HepG2 (cell line): ENCODE measurements at regions not wholly inside any gene's neighbourhood (a gene's known extent, or its start where the extent isn't known, plus 50 kb on each side); places are given as distances from the start of the nearest gene placed in this dataset.

Experiments
- ATAC-seq: fragments of 200-7000 bp; cut with Tn5 transposase; 3 replicates; pipeline ENCODE4 v1.9.1; 2020; ENCODE audit warnings: mild to moderate bottlenecking, moderate library complexity
- BruUV-seq: library from RNA; stranded (reverse); fragments of 400-500 nt; replicated peaks from 2 replicates; lab custom pipeline; 2021; lab: Mats Ljungman, UMichigan
- CTCF ChIA-PET: fragments of 300-600 bp; formaldehyde crosslinking; extraction: SDS; loops from one replicate; lab custom pipeline; 2021; ENCODE audit warnings: low total read pairs, inconsistent platforms, low intra/inter-chr PET ratio; lab: Yijun Ruan, JAX
- POLR2A ChIA-PET: fragments of 350-600 bp; sonication (Branson Sonifier 250); formaldehyde crosslinking; loops from one replicate; lab custom pipeline; 2020; ENCODE audit warnings: antibody characterized with exemption, inconsistent platforms; lab: Yijun Ruan, JAX
- DNase-seq: peaks from one replicate; pipeline ENCODE4 v3.0.0-alpha.2; 2015; ENCODE audit warnings: low spot score
- FAIRE-seq: peaks from 3 replicates; lab custom pipeline; 2011; peaks lifted over from hg19 to GRCh38; lab: Jason Lieb, UNC
- H2AFZ ChIP-seq: one replicate; pipeline ENCODE4 v1.6.1; 2011; ENCODE audit warnings: low read length, inconsistent platforms
- H3K27ac ChIP-seq: fragments of 300-600 bp; 3 replicates; pipeline ENCODE4 v1.8.0; 2011; ENCODE audit warnings: mixed run types, mild to moderate bottlenecking, mixed read lengths, low read length, inconsistent platforms; ENCODE audit not compliant: insufficient read depth; ENCODE audit errors: extremely low read length
- H3K27me3 ChIP-seq, 2 experiments: fragments of 200-600 bp in 1 of 2; 2 replicates in 1 of 2; 3 replicates in 1 of 2; pipeline versions ENCODE4 v1.6.0 to v1.8.0; 2011; ENCODE audit warnings: low read length in 2 of 2, mild to moderate bottlenecking in 2 of 2, moderate library complexity in 2 of 2, inconsistent platforms in 1 of 2; ENCODE audit not compliant: insufficient read depth in 2 of 2, control insufficient read depth in 1 of 2
- H3K36me3 ChIP-seq, 2 experiments: fragments of 200-600 bp in 1 of 2; replicated peaks in 1 of 2; 2 replicates in 1 of 2; 3 replicates in 1 of 2; pipeline versions ENCODE4 v1.5.1 to v1.8.0; 2011; ENCODE audit warnings: low read length in 2 of 2, inconsistent platforms in 1 of 2; ENCODE audit not compliant: insufficient read depth in 2 of 2, control insufficient read depth in 1 of 2
- H3K4me1 ChIP-seq: 2 replicates; pipeline ENCODE4 v1.5.1; 2012; ENCODE audit warnings: low read length, inconsistent platforms; ENCODE audit not compliant: insufficient read depth
- H3K4me2 ChIP-seq: 2 replicates; pipeline ENCODE4 v1.6.0; 2011; ENCODE audit warnings: low read depth, low read length, inconsistent platforms
- H3K4me3 ChIP-seq, 3 experiments: fragments of 200-600 bp in 1 of 3; sonication (generic), shearing (Covaris generic) in 1 of 3; replicated peaks in 1 of 3; 2 replicates each; pipeline ENCODE4 v1.5.1; 2011 to 2016; ENCODE audit warnings: low read length in 3 of 3, inconsistent platforms in 2 of 3, low read depth in 2 of 3, mild to moderate bottlenecking in 2 of 3, control low read depth in 1 of 3, mixed read lengths in 1 of 3; ENCODE audit not compliant: insufficient read depth in 1 of 3
- H3K79me2 ChIP-seq: one replicate; pipeline ENCODE4 v1.6.1; 2011; ENCODE audit warnings: low read length, inconsistent platforms; ENCODE audit not compliant: insufficient read depth
- H3K9ac ChIP-seq: 2 replicates; pipeline ENCODE4 v1.6.0; 2011; ENCODE audit warnings: mild to moderate bottlenecking, low read depth, low read length, inconsistent platforms; ENCODE audit not compliant: insufficient read depth
- H3K9me3 ChIP-seq: 2 replicates; pipeline ENCODE4 v1.5.1; 2012; ENCODE audit warnings: mild to moderate bottlenecking, low read length
- H4K20me1 ChIP-seq: 2 replicates; pipeline ENCODE4 v1.6.0; 2011; ENCODE audit warnings: inconsistent platforms, mild to moderate bottlenecking, low read length, moderate library complexity; ENCODE audit not compliant: insufficient read depth
- MAFK ChIP-seq, 2 experiments: IDR thresholded peaks in 1 of 2; conservative IDR thresholded peaks in 1 of 2; 2 replicates each; pipeline ENCODE4 v1.6.1; 2011; ENCODE audit warnings: improper control_type of control experiment in 2 of 2, low read length in 2 of 2
- NONO ChIP-seq, 2 experiments: fragments of 450-650 bp in 1 of 2; sonication (generic) in 1 of 2; formaldehyde crosslinking in 1 of 2; IDR thresholded peaks in 1 of 2; conservative IDR thresholded peaks in 1 of 2; 2 replicates each; pipeline versions ENCODE4 v1.6.1 to v1.8.0; 2017 to 2022; ENCODE audit warnings: mild to moderate bottlenecking in 1 of 2, missing genetic modification reagents in 1 of 2, moderate library complexity in 1 of 2
- ZNF484 ChIP-seq: sonication (generic); formaldehyde crosslinking; IDR thresholded peaks from 2 replicates; pipeline ENCODE4 v1.5.1; 2020; ENCODE audit warnings: mild to moderate bottlenecking, low read depth, missing genetic modification reagents, borderline replicate concordance
- ZNF567 ChIP-seq: sonication (generic); formaldehyde crosslinking; IDR thresholded peaks from 2 replicates; pipeline ENCODE4 v1.8.1; 2023; ENCODE audit warnings: mild to moderate bottlenecking, missing genetic modification reagents, borderline replicate concordance
- ZNF614 ChIP-seq: IDR thresholded peaks from 2 replicates; pipeline ENCODE4 v1.6.1; 2018; ENCODE audit warnings: missing biosample characterization, missing genetic modification reagents, inconsistent platforms, borderline replicate concordance
- WGBS: methylation state at CpG from one replicate; pipeline ENCODE4 v1.1.6; 2017; ENCODE audit warnings: low lambda C conversion rate; 5-methylcytosine and 5-hydroxymethylcytosine counted together
- in situ Hi-C: cut with HindIII; loops from 2 replicates; pipeline ENCODE4 v1.10.0; 2017; ENCODE audit warnings: low pct_unique_long_range_greater_than_20kb; ENCODE audit not compliant: extremely low pct_ligation_motif_present
- intact Hi-C: fragments of 100-400 bp; cut with micrococcal nuclease; formaldehyde crosslinking; loops from one replicate; pipeline ENCODE4 v1.10.0; 2022; ENCODE audit not compliant: unreplicated experiment
- TF ChIP-seq, protein P1 (sequence below): sonication (generic); formaldehyde crosslinking; IDR thresholded peaks from 2 replicates; pipeline ENCODE4 v1.5.1; 2020; ENCODE audit warnings: missing genetic modification reagents, mild to moderate bottlenecking, borderline replicate concordance
- TF ChIP-seq, protein P2 (sequence below): fragments of 450-650 bp; IDR thresholded peaks from 2 replicates; pipeline ENCODE4 v1.6.1; 2017

DNA sequence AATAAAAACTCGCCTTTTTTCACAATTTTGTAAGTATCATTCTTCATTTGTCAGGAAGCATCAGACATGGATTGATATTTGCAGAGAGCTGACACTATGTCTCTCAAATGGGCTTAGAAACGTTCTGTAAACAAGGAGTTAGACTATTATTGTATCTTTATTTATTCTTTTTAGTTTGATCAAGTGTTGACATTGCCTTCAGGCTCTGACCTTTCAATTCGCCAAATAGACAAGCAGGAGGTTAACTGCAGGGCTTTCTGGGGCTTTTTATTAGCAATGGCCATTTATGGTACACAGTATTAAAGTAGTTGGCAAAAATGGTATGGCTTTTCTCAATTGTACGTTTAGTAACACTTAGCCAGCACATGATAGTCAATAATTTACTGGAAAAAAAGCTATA lies 221.7 kb downstream of the ZWINT start:
- BruUV-seq: no TSS peak
- H3K4me2 ChIP-seq: no peak overlapping the region
- H3K79me2 ChIP-seq: no peaks in the 10 kb centered on the region
- ChIA-PET POLR2A (no interaction called here), CTCF (no interaction called here)
- H3K36me3 ChIP-seq: no peaks in the 10 kb centered on the region
- FAIRE-seq (no peak), DNase-seq (no peak), ATAC-seq (no peak)
- no peaks in the 10 kb centered on the region for H3K9me3 ChIP-seq
- H3K27ac ChIP-seq: no peak overlapping the region
- in situ Hi-C loops: no loop called here
- H4K20me1 ChIP-seq: no peaks in the 10 kb centered on the region
- no peaks in the 10 kb centered on the region for H3K4me1 ChIP-seq
- no peak overlapping the region for H3K4me3 ChIP-seq
- H2AFZ ChIP-seq: no peak overlapping the region
- WGBS: 3% methylated on average over 4 of the region's 4 CpGs
- TF ChIP-seq MAFK (conservative IDR thresholded peaks at IDR 0.05 in 1 of 2, IDR thresholded peaks at IDR 0.05 in 1 of 2; ENCODE audit: low read length in 2 of 2): no peak
- TF ChIP-seq, protein P1, sequence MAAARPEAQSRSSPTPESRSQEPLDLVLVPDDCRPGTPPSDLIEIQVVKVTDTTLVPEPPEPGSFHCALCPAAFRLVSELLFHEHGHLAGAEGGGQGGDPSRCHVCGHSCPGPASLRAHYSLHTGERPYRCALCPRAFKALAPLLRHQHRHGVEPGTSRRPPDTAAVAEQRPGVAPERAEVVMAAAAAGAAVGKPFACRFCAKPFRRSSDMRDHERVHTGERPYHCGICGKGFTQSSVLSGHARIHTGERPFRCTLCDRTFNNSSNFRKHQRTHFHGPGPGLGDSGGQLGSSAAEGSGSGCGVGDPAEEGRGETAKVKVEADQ (CRISPR knock-in tag): no peak
- TF ChIP-seq ZNF614 (CRISPR knock-in tag): no peak
- no peak for TF ChIP-seq ZNF567
- TF ChIP-seq ZNF484 (CRISPR knock-in tag): no peak
- no peak for TF ChIP-seq NONO (IDR thresholded peaks at IDR 0.05)
- no peak for TF ChIP-seq NONO (CRISPR knock-in tag; conservative IDR thresholded peaks at IDR 0.05)
- TF ChIP-seq, protein P2, sequence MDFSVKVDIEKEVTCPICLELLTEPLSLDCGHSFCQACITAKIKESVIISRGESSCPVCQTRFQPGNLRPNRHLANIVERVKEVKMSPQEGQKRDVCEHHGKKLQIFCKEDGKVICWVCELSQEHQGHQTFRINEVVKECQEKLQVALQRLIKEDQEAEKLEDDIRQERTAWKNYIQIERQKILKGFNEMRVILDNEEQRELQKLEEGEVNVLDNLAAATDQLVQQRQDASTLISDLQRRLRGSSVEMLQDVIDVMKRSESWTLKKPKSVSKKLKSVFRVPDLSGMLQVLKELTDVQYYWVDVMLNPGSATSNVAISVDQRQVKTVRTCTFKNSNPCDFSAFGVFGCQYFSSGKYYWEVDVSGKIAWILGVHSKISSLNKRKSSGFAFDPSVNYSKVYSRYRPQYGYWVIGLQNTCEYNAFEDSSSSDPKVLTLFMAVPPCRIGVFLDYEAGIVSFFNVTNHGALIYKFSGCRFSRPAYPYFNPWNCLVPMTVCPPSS: no peak
- intact Hi-C loops: no loop called here
- no peaks in the 10 kb centered on the region for H3K27me3 ChIP-seq
- no peak overlapping the region for H3K9ac ChIP-seq
